Liver (tissue), 2 donors: ENCODE measurements at regions not wholly inside any gene's neighbourhood (a gene's known extent, or its start where the extent isn't known, plus 50 kb on each side); places are given as distances from the start of the nearest gene placed in this dataset.

Experiments
- REST ChIP-seq: IDR thresholded peaks from 2 replicates; pipeline ENCODE4 v1.6.1; 2016; ENCODE audit warnings: antibody characterized with exemption, mild to moderate bottlenecking
- TAF1 ChIP-seq: conservative IDR thresholded peaks from 2 replicates; pipeline ENCODE4 v1.6.1; 2016; ENCODE audit warnings: antibody characterized with exemption, mild to moderate bottlenecking
- TF ChIP-seq, protein P1 (sequence below): IDR thresholded peaks from 2 replicates; pipeline ENCODE4 v1.6.1; 2016; ENCODE audit warnings: antibody characterized with exemption
- donor health status: healthy.

DNA sequence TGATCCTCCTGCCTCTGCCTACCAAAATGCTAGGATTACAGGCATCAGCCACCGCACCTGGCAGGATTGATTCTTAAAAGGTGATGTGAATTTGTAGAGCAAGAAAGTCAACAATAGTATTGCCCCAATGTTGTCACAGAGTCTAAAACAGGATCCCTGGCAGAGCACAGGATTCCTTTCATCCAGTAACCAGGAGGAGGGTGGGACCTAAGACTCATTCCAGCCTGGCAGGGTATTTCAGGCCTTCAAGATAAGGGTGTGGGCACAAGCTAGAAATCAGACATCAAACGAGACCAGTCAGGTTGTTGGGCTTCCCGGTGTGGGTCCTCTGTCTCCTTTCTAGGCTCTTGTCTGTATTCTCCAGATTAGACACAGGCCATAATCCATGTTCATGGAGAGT is 511.4 kb downstream of the BCL11A start:
- TF ChIP-seq REST (no peak), TAF1 (no peak)
- TF ChIP-seq, protein P1, sequence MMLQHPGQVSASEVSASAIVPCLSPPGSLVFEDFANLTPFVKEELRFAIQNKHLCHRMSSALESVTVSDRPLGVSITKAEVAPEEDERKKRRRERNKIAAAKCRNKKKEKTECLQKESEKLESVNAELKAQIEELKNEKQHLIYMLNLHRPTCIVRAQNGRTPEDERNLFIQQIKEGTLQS, result no peak
